ES-I3 (cell line): ENCODE measurements at regions not wholly inside any gene's neighbourhood (a gene's known extent, or its start where the extent isn't known, plus 50 kb on each side); places are given as distances from the start of the nearest gene placed in this dataset.

Experiments
- H3K36me3 ChIP-seq: 2 replicates; pipeline ENCODE4 v1.6.1; 2013; ENCODE audit warnings: mild to moderate bottlenecking, low read length, control low read depth, moderate library complexity; ENCODE audit not compliant: insufficient read depth
- H3K4me1 ChIP-seq: 2 replicates; pipeline ENCODE4 v1.6.1; 2013; ENCODE audit warnings: mild to moderate bottlenecking, control low read depth, low read length; ENCODE audit not compliant: insufficient read depth
- H3K9ac ChIP-seq: 2 replicates; pipeline ENCODE4 v1.6.1; 2013; ENCODE audit warnings: low read depth, mild to moderate bottlenecking, low read length, moderate library complexity
- H3K9me3 ChIP-seq: 2 replicates; pipeline ENCODE4 v1.6.1; 2013; ENCODE audit warnings: mild to moderate bottlenecking, low read length, moderate library complexity; ENCODE audit not compliant: control insufficient read depth, insufficient read depth

- Histone ChIP-seq H3K36me3 (no peaks in the 10 kb centered on the region; the same call in 1 of the 2 replicates), H3K4me1 (peaks cover 3% of the 10 kb centered on the region; the same call in 1 of the 2 replicates), H3K9me3 (no peaks in the 10 kb centered on the region), H3K9ac (no peak overlapping the region)
These were observed 148.9 kb upstream of the GULP1 start for GRCh38 chr2:188142636-188143295.

- Histone ChIP-seq H3K9ac (no peak overlapping the region), H3K9me3 (no peaks in the 10 kb centered on the region), H3K36me3 (no peaks in the 10 kb centered on the region; the same call in 1 of the 2 replicates), H3K4me1 (peaks cover 8% of the 10 kb centered on the region)
These were observed 145.8 kb upstream of the GULP1 start for GRCh38 chr2:188145885-188146284.

- no peaks in the 10 kb centered on the region; the same call in 1 of the 2 replicates for H3K36me3 ChIP-seq
- no peaks in the 10 kb centered on the region for H3K9me3 ChIP-seq
- peaks cover 8% of the 10 kb centered on the region for H3K4me1 ChIP-seq
- H3K9ac ChIP-seq = no peak overlapping the region
These were observed 144.8 kb upstream of the GULP1 start for GRCh38 chr2:188146888-188147287.

- Histone ChIP-seq H3K9me3 (no peaks in the 10 kb centered on the region), H3K4me1 (peaks cover 5% of the 10 kb centered on the region; the same call in 1 of the 2 replicates), H3K9ac (no peak overlapping the region), H3K36me3 (no peaks in the 10 kb centered on the region)
These were observed 140.0 kb upstream of the GULP1 start for GRCh38 chr2:188151670-188152069.

GRCh38 chr2:188158337-188159100, 133.2 kb upstream of the GULP1 start:
- Histone ChIP-seq H3K36me3 (no peaks in the 10 kb centered on the region; the same call in 1 of the 2 replicates), H3K4me1 (no peaks in the 10 kb centered on the region), H3K9me3 (no peaks in the 10 kb centered on the region), H3K9ac (no peak overlapping the region)

GRCh38 chr2:188159484-188159883, 132.2 kb upstream of the GULP1 start:
- no peaks in the 10 kb centered on the region; the same call in 1 of the 2 replicates for H3K36me3 ChIP-seq
- no peaks in the 10 kb centered on the region for H3K4me1 ChIP-seq
- H3K9me3 ChIP-seq = no peaks in the 10 kb centered on the region
- H3K9ac ChIP-seq = no peak overlapping the region

- no peak overlapping the region for H3K9ac ChIP-seq
- no peaks in the 10 kb centered on the region for H3K36me3 ChIP-seq
- H3K9me3 ChIP-seq = peaks cover 2% of the 10 kb centered on the region
- peaks cover 13% of the 10 kb centered on the region for H3K4me1 ChIP-seq
These were observed 121.3 kb upstream of the GULP1 start for GRCh38 chr2:188170356-188170755.

- no peak overlapping the region for H3K9ac ChIP-seq
- H3K9me3 ChIP-seq = peaks cover 7% of the 10 kb centered on the region
- H3K4me1 ChIP-seq = peaks cover 15% of the 10 kb centered on the region
- H3K36me3 ChIP-seq = no peaks in the 10 kb centered on the region
These were observed 115.1 kb upstream of the GULP1 start for GRCh38 chr2:188176620-188177019.

GRCh38 chr2:188181067-188181838, 110.4 kb upstream of the GULP1 start:
- Histone ChIP-seq H3K9me3 (no peaks in the 10 kb centered on the region), H3K4me1 (peaks cover 16% of the 10 kb centered on the region), H3K9ac (no peak overlapping the region), H3K36me3 (no peaks in the 10 kb centered on the region)

GRCh38 chr2:188181884-188182283, 109.8 kb upstream of the GULP1 start:
- Histone ChIP-seq H3K36me3 (no peaks in the 10 kb centered on the region), H3K9ac (no peak overlapping the region), H3K4me1 (peaks cover 16% of the 10 kb centered on the region), H3K9me3 (no peaks in the 10 kb centered on the region)

GRCh38 chr2:188187726-188188125, 103.9 kb upstream of the GULP1 start:
- Histone ChIP-seq H3K9ac (no peak overlapping the region), H3K4me1 (no peaks in the 10 kb centered on the region), H3K36me3 (no peaks in the 10 kb centered on the region), H3K9me3 (no peaks in the 10 kb centered on the region)

- H3K4me1 ChIP-seq = no peaks in the 10 kb centered on the region
These were observed 102.3 kb upstream of the GULP1 start for GRCh38 chr2:188189356-188189755.

GRCh38 chr2:188193230-188193629, 98.4 kb upstream of the GULP1 start:
- Histone ChIP-seq H3K9me3 (no peaks in the 10 kb centered on the region), H3K9ac (no peak overlapping the region), H3K36me3 (no peaks in the 10 kb centered on the region), H3K4me1 (peaks cover 5% of the 10 kb centered on the region; the same call in 1 of the 2 replicates)

More at GRCh38 chr2:188189356-188189755, 102.3 kb upstream of the GULP1 start:
- no peaks in the 10 kb centered on the region for H3K36me3 ChIP-seq
- no peaks in the 10 kb centered on the region for H3K9me3 ChIP-seq
- H3K9ac ChIP-seq = no peak overlapping the region

GRCh38 chr2:188196343-188197008, 95.2 kb upstream of the GULP1 start:
- no peaks in the 10 kb centered on the region for H3K9me3 ChIP-seq
- H3K36me3 ChIP-seq = no peaks in the 10 kb centered on the region
- peaks cover 8% of the 10 kb centered on the region; the same call in 1 of the 2 replicates for H3K4me1 ChIP-seq
- H3K9ac ChIP-seq = no peak overlapping the region
